Esophagus squamous epithelium (tissue), 4 donors: ENCODE measurements at regions not wholly inside any gene's neighbourhood (a gene's known extent, or its start where the extent isn't known, plus 50 kb on each side); places are given as distances from the start of the nearest gene placed in this dataset.

ENCODE experiments used
- POLR2A ChIP-seq, 4 donors: fragments of 450-650 bp; IDR thresholded peaks; one replicate each; pipeline ENCODE4 v1.6.1; 2017; ENCODE audit warnings: antibody characterized with exemption in 4 of 4, mild to moderate bottlenecking in 4 of 4, moderate library complexity in 3 of 4
- TF ChIP-seq, protein P1 (sequence below), 6 experiments: fragments of 450-650 bp in 4 of 6; fragments of 200-600 bp in 2 of 6; sonication (generic) in 2 of 6; IDR thresholded peaks; one replicate each; pipeline ENCODE4 v1.5.1; 2016 to 2019; ENCODE audit warnings: antibody characterized with exemption in 6 of 6, mild to moderate bottlenecking in 4 of 6, moderate library complexity in 4 of 6

DNA sequence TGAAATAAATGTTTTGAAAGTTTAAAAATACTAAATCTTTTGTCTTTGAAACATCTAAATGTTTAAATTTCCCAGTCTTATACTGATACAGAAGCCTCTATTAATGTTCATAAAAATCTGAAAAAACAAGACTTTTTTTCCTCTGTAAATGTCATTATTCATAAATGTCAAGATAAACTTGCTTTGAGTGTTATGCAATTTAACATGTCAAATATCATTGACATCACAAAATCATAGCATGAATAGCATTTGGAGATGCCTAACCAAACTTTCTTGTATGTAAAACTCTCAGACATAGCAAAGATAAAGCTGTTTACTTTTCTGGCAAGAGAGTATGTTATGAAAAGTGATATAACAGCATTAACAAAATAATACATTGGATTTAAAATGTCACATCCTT is 128.0 kb upstream of the CDH19 start:
- TF ChIP-seq, protein P1, sequence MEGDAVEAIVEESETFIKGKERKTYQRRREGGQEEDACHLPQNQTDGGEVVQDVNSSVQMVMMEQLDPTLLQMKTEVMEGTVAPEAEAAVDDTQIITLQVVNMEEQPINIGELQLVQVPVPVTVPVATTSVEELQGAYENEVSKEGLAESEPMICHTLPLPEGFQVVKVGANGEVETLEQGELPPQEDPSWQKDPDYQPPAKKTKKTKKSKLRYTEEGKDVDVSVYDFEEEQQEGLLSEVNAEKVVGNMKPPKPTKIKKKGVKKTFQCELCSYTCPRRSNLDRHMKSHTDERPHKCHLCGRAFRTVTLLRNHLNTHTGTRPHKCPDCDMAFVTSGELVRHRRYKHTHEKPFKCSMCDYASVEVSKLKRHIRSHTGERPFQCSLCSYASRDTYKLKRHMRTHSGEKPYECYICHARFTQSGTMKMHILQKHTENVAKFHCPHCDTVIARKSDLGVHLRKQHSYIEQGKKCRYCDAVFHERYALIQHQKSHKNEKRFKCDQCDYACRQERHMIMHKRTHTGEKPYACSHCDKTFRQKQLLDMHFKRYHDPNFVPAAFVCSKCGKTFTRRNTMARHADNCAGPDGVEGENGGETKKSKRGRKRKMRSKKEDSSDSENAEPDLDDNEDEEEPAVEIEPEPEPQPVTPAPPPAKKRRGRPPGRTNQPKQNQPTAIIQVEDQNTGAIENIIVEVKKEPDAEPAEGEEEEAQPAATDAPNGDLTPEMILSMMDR (IDR thresholded peaks at IDR 0.05), result no peak
- TF ChIP-seq POLR2A (IDR thresholded peaks at IDR 0.05), result no peak
